ENCODE measurements at regions not wholly inside any gene's neighbourhood (a gene's known extent, or its start where the extent isn't known, plus 50 kb on each side); places are given as distances from the start of the nearest gene placed in this dataset.

- TF ChIP-seq TAF1 (conservative IDR thresholded peaks at IDR 0.05), result no peak
- TF ChIP-seq CTCF (IDR thresholded peaks at IDR 0.05; ENCODE audit: low read depth, low read length, missing input control), result no peak
- no peak for TF ChIP-seq YY1 (IDR thresholded peaks at IDR 0.05)
- TF ChIP-seq REST (IDR thresholded peaks at IDR 0.05), result no peak
- no peak for TF ChIP-seq NR2F2 (IDR thresholded peaks at IDR 0.05)
- no peak for TF ChIP-seq ATF3 (IDR thresholded peaks at IDR 0.05)
- no peak for TF ChIP-seq EGR1 (IDR thresholded peaks at IDR 0.05; ENCODE audit: low read depth in 2 of 2)
- no peak for TF ChIP-seq HNF4G (IDR thresholded peaks at IDR 0.05)
- no peak for TF ChIP-seq ZBTB33 (IDR thresholded peaks at IDR 0.05)
- no peak for TF ChIP-seq HNF4A (conservative IDR thresholded peaks at IDR 0.05)
- TF ChIP-seq GABPA (IDR thresholded peaks at IDR 0.05 in 1 of 2, conservative IDR thresholded peaks at IDR 0.05 in 1 of 2), result no peak
- no peak for TF ChIP-seq SP1 (IDR thresholded peaks at IDR 0.05)
- no peak for TF ChIP-seq JUND (IDR thresholded peaks at IDR 0.05)
- TF ChIP-seq FOXA1 (IDR thresholded peaks at IDR 0.05), result no peak
These were observed 695.4 kb upstream of the ID2 start for GRCh38 chr2:7986431-7986830.
